Lung (tissue), 11 donors: ENCODE measurements at regions not wholly inside any gene's neighbourhood (a gene's known extent, or its start where the extent isn't known, plus 50 kb on each side); places are given as distances from the start of the nearest gene placed in this dataset.

ENCODE experiments used
- ATAC-seq: fragments of 200-7000 bp; cut with Tn5 transposase; one replicate; pipeline ENCODE4 v1.9.1; 2020; ENCODE audit warnings: moderate number of reproducible peaks; ENCODE audit not compliant: insufficient read depth, low FRiP score
- DNase-seq, 3 donors: peaks; one replicate each; pipeline ENCODE4 v3.0.0-alpha.2; 2013 to 2017
- H3K27ac ChIP-seq, 2 donors: one replicate each; pipeline ENCODE4 v1.5.1; 2013; ENCODE audit warnings: mild to moderate bottlenecking in 2 of 2, moderate library complexity in 2 of 2, control low read depth in 1 of 2, inconsistent platforms in 1 of 2, low read depth in 1 of 2, low read length in 1 of 2
- H3K27me3 ChIP-seq, 3 donors: one replicate each; pipeline ENCODE4 v1.5.1; 2013; ENCODE audit warnings: low read length in 2 of 3; ENCODE audit not compliant: control insufficient read depth in 3 of 3, insufficient read depth in 3 of 3
- H3K36me3 ChIP-seq, 4 donors: one replicate each; pipeline ENCODE4 v1.5.1; 2013; ENCODE audit warnings: low read length in 4 of 4, mild to moderate bottlenecking in 1 of 4, moderate library complexity in 1 of 4; ENCODE audit not compliant: control insufficient read depth in 4 of 4, insufficient read depth in 4 of 4
- H3K4me1 ChIP-seq, 5 donors: one replicate each; pipeline ENCODE4 v1.5.1; 2013; ENCODE audit warnings: low read length in 5 of 5, mild to moderate bottlenecking in 2 of 5, moderate library complexity in 1 of 5; ENCODE audit not compliant: control insufficient read depth in 5 of 5, insufficient read depth in 5 of 5
- H3K4me3 ChIP-seq: one replicate; pipeline ENCODE4 v1.5.1; 2013; ENCODE audit warnings: mild to moderate bottlenecking, control low read depth, moderate library complexity
- H3K9ac ChIP-seq, 2 donors: one replicate each; pipeline ENCODE4 v1.5.1; 2013; ENCODE audit warnings: low read length in 2 of 2, control low read depth in 1 of 2; ENCODE audit not compliant: insufficient read depth in 1 of 2
- H3K9me3 ChIP-seq, 4 donors: one replicate each; pipeline ENCODE4 v1.5.1; 2013; ENCODE audit warnings: low read length in 3 of 4, mild to moderate bottlenecking in 1 of 4, moderate library complexity in 1 of 4; ENCODE audit not compliant: control insufficient read depth in 4 of 4, insufficient read depth in 3 of 4
- WGBS, 2 donors: extraction: QIAGEN DNeasy Blood & Tissue Kit; methylation state at CpG; one replicate each; pipeline ENCODE4 v1.1.7; 2013; 5-methylcytosine and 5-hydroxymethylcytosine counted together
- TF ChIP-seq, protein P1 (sequence below): IDR thresholded peaks from 2 replicates; pipeline ENCODE4 v1.5.1; 2012; ENCODE audit warnings: mild to moderate bottlenecking; ENCODE audit errors: control extremely low read depth, extremely low read depth
- donor health status: control.
- donor health status: control.
- donor health status: Bipolar disorder and iron deficiency.
- donor health status: healthy.
- donor health status: DM: yes; HTN: yes; CAD: no.

DNA sequence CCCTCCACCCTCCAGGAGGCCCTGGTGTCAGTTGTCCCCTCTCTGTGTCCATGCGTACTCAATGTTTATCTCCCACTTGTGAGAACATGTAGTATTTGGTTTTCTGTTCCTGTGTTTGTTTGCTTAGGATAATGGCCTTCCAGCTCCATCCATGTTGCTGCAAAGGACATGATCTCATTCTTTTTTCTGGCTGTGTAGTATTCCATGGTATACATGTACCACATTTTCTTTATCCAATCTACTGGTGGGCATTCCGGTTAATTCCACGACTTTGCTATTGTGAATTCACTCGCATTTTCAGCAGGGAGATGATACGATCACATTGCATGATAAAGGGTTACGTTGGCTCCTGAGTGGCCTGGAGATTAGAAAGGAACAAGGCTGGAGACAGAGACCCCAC lies 286.2 kb downstream of the FOXL1 start:
- Histone ChIP-seq H3K36me3 (no peaks in the 10 kb centered on the region), H3K9me3 (peaks cover 0 to 2% (median 0%) of the 10 kb centered on the region in 4 donors), H3K9ac (no peak overlapping the region), H3K4me3 (no peak overlapping the region), H3K4me1 (peaks cover 0 to 30% (median 15%) of the 10 kb centered on the region in 5 donors), H3K27ac (no peak overlapping the region), H3K27me3 (no peaks in the 10 kb centered on the region)
- DNase-seq (no peak), ATAC-seq (no peak)
- 95% methylated on average over 6 of the region's 6 CpGs for WGBS, 2 donors
- TF ChIP-seq, protein P1, sequence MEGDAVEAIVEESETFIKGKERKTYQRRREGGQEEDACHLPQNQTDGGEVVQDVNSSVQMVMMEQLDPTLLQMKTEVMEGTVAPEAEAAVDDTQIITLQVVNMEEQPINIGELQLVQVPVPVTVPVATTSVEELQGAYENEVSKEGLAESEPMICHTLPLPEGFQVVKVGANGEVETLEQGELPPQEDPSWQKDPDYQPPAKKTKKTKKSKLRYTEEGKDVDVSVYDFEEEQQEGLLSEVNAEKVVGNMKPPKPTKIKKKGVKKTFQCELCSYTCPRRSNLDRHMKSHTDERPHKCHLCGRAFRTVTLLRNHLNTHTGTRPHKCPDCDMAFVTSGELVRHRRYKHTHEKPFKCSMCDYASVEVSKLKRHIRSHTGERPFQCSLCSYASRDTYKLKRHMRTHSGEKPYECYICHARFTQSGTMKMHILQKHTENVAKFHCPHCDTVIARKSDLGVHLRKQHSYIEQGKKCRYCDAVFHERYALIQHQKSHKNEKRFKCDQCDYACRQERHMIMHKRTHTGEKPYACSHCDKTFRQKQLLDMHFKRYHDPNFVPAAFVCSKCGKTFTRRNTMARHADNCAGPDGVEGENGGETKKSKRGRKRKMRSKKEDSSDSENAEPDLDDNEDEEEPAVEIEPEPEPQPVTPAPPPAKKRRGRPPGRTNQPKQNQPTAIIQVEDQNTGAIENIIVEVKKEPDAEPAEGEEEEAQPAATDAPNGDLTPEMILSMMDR = no peak

DNA sequence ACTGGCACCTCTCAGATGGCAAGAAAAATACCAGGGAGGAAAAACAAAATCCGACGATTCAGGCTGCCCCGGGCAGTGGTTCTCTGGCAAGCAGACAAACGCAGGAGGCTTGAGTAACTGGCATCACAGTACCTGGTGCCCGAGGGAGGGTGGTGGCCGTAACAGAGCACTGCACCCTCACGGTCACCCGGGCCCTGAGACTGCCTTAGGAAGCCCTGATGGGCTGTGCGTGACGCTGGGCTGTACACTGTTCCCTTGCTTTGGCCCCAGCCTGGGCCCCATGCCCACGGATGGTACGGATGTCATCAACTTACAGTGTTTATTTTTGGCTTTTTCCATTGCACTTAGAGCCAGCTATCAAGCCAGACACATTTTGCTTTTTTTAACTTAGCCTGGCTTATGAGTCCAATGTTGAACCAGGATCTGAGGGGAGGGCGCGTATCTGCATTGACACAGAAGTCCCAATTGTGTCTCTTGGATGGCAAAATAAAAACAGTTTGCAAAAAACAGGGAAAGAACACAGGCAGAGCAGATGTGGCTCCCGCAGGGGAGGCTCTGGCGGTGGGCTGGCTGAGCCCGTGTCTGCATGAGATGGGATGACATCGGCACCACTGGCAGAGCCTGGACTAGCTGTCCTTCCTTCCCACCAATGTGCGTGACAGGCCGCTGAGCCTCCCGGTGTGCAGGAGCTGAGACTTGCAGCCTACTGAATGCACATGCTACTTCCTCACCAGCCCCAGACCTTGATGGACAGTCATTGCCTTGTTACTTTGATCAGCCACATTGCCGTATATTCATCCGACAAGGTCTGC lies 287.7 kb downstream of the FOXL1 start:
- ATAC-seq (no peak), DNase-seq (peak; percentile 86 to 93 (median 93))
- TF ChIP-seq, protein P1 = no peak
- no peaks in the 10 kb centered on the region for H3K27me3 ChIP-seq
- peaks cover 0 to 30% (median 15%) of the 10 kb centered on the region in 5 donors for H3K4me1 ChIP-seq
- peaks cover 0 to 2% (median 0%) of the 10 kb centered on the region in 4 donors for H3K9me3 ChIP-seq
- no peaks in the 10 kb centered on the region for H3K36me3 ChIP-seq
- peak overlapping the region; percentile 14 to 56 for H3K27ac ChIP-seq
- 54 to 74% methylated on average over 23 of the region's 23 CpGs for WGBS, 2 donors
- H3K4me3 ChIP-seq = no peak overlapping the region
- no peak overlapping the region for H3K9ac ChIP-seq

DNA sequence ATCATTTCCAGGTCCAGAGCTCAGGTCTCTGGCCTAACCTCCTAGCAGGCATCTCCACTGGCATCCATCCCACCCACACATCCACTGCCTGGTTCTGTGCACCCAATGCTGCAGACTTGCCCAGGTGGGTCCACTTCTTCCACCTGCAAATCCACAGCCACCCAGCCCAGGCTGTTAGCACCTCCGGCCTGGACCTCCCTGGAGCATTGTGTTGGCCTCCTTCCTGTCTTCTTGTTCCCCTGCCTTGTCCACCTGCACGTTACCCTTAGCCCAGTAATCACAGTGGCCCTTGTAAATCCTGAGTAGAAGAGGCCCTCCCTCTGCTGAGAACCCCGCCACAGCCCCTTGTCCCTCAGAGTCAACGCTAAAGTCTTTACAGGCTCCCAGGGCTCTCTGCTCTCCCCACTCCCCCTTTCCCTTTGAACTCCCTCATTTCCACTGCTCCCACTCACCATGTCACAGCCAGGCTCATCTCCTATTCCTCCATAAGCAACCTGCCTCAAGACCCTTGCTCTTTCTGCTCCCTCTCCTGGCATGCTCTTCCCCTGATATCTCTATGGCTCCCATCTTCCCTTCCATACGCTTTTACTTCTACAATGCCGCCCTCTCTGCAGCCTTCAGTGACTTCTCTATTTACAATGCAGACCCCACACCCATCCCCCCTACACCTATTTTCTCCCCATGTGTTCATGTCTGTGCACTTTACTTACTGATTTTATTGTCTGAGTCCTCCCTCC lies 288.8 kb downstream of the FOXL1 start:
- TF ChIP-seq, protein P1 = no peak
- DNase-seq (no peak), ATAC-seq (no peak)
- H3K4me3 ChIP-seq = no peak overlapping the region
- no peak overlapping the region for H3K9ac ChIP-seq
- H3K9me3 ChIP-seq = peaks cover 0 to 2% (median 0%) of the 10 kb centered on the region in 4 donors
- H3K4me1 ChIP-seq = peaks cover 0 to 33% (median 9%) of the 10 kb centered on the region in 5 donors
- 88 to 97% methylated on average over 6 of the region's 6 CpGs for WGBS, 2 donors
- no peaks in the 10 kb centered on the region for H3K36me3 ChIP-seq
- H3K27me3 ChIP-seq = no peaks in the 10 kb centered on the region
- peak overlapping the region in 1 of 2 donors; percentile 13 for H3K27ac ChIP-seq
